ENCODE measurements at regions not wholly inside any gene's neighbourhood (a gene's known extent, or its start where the extent isn't known, plus 50 kb on each side); places are given as distances from the start of the nearest gene placed in this dataset.

DNA sequence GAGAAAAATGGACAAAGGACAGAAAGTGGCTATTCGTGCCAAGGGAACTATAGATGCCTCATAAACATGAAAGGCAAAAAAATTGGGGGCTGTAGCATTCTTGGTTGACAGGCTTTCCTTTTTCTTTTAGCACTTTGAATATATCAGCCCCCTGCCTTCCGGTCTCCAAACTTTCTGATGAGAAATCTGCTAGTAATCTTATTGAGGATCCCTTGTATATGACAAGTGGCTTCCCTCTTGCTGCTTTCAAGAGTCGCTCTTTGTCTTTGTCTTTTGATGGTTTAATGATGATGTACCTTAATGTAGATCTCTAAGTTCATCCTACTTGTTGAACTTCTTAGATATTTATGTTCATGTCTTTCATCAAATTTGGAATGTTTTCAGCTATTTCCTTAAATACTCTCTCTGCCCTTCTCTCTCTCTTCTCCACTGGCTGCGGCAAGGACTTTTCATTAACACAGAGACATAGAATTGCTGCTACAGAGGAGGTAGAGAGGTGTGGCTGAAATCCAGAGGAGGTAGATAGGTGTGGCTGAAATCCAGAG is 59.4 kb upstream of the EPHB3 start:
- TF ChIP-seq, protein P1, sequence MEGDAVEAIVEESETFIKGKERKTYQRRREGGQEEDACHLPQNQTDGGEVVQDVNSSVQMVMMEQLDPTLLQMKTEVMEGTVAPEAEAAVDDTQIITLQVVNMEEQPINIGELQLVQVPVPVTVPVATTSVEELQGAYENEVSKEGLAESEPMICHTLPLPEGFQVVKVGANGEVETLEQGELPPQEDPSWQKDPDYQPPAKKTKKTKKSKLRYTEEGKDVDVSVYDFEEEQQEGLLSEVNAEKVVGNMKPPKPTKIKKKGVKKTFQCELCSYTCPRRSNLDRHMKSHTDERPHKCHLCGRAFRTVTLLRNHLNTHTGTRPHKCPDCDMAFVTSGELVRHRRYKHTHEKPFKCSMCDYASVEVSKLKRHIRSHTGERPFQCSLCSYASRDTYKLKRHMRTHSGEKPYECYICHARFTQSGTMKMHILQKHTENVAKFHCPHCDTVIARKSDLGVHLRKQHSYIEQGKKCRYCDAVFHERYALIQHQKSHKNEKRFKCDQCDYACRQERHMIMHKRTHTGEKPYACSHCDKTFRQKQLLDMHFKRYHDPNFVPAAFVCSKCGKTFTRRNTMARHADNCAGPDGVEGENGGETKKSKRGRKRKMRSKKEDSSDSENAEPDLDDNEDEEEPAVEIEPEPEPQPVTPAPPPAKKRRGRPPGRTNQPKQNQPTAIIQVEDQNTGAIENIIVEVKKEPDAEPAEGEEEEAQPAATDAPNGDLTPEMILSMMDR (IDR thresholded peaks at IDR 0.05): no peak
- TF ChIP-seq POLR2AphosphoS5 (IDR thresholded peaks at IDR 0.05) (no peak), POLR2A (IDR thresholded peaks at IDR 0.05) (no peak)
